B cell (primary cell): ENCODE measurements at regions not wholly inside any gene's neighbourhood (a gene's known extent, or its start where the extent isn't known, plus 50 kb on each side); places are given as distances from the start of the nearest gene placed in this dataset.

Experiments
- EZH2 ChIP-seq: IDR thresholded peaks from 2 replicates; pipeline ENCODE4 v1.6.1; 2012; ENCODE audit warnings: borderline replicate concordance, low read depth, mild to moderate bottlenecking, moderate library complexity, low read length; ENCODE audit not compliant: insufficient read depth, poor library complexity, severe bottlenecking
- TF ChIP-seq, protein P1 (sequence below): fragments of 200-600 bp; IDR thresholded peaks from one replicate; pipeline ENCODE4 v1.8.0; 2022; ENCODE audit warnings: antibody characterized with exemption, mild to moderate bottlenecking

DNA sequence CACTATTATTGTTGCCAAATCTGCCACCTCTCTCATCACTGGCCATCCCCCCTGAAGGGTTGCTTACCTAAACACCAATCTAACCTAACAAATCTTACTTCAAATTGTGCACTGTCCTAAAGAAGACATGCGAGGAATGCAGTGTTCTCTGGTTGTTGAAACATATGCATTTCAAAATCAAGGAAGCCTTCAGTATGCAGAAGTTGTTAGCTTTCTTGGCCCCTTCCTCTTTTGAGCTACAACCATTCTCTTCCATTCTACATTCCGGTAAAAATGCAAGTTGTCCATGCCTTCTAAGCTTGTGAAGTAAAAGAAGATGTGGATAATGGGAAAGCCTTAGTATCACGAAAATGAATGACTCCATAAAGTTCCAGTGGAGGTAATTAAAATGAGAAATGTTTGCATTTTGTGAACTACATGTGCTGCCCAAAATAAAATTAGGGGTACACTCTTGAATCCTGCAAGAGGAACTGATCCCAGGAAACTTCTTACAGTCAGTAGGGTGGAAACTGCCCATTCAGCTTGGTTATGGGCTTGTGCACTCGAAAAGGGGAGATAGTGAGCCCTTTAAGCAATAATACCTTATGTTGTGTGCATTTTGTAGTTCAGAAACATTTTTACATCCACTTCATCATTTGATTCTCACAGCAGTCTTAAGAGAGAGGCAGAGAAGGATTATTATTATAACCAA, 77.6 kb upstream of the ADRB2 start:
- TF ChIP-seq, protein P1, sequence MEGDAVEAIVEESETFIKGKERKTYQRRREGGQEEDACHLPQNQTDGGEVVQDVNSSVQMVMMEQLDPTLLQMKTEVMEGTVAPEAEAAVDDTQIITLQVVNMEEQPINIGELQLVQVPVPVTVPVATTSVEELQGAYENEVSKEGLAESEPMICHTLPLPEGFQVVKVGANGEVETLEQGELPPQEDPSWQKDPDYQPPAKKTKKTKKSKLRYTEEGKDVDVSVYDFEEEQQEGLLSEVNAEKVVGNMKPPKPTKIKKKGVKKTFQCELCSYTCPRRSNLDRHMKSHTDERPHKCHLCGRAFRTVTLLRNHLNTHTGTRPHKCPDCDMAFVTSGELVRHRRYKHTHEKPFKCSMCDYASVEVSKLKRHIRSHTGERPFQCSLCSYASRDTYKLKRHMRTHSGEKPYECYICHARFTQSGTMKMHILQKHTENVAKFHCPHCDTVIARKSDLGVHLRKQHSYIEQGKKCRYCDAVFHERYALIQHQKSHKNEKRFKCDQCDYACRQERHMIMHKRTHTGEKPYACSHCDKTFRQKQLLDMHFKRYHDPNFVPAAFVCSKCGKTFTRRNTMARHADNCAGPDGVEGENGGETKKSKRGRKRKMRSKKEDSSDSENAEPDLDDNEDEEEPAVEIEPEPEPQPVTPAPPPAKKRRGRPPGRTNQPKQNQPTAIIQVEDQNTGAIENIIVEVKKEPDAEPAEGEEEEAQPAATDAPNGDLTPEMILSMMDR = no peak
- TF ChIP-seq EZH2 = no peak
